WTC11 (cell line): ENCODE measurements at regions not wholly inside any gene's neighbourhood (a gene's known extent, or its start where the extent isn't known, plus 50 kb on each side); places are given as distances from the start of the nearest gene placed in this dataset.

Experiments used
- ATAC-seq: fragments of 200-7000 bp; cut with Tn5 transposase; 2 replicates; pipeline ENCODE4 v1.10.0; 2021; ENCODE audit warnings: mild to moderate bottlenecking, moderate library complexity
- CTCF ChIA-PET: fragments of 300-600 bp; sonication (Branson Sonifier 250); formaldehyde crosslinking; loops from one replicate; lab custom pipeline; 2021; ENCODE audit warnings: antibody characterized with exemption; lab: Charles Lee
- POLR2A ChIA-PET: fragments of 350-600 bp; sonication (Branson Sonifier 250); formaldehyde crosslinking; loops from one replicate; lab custom pipeline; 2021; ENCODE audit warnings: antibody characterized with exemption; lab: Charles Lee
- DNase-seq: peaks from one replicate; pipeline ENCODE4 v3.0.0; 2021; ENCODE audit warnings: low spot score
- H3K27ac Mint-ChIP-seq: 2 replicates; pipeline ENCODE4 v1.8.0; 2021; ENCODE audit warnings: mixed read lengths
- H3K27me3 Mint-ChIP-seq: 2 replicates; pipeline ENCODE4 v1.8.0; 2021; ENCODE audit warnings: low read depth, mild to moderate bottlenecking, moderate library complexity, mixed read lengths
- H3K36me3 Mint-ChIP-seq: 2 replicates; pipeline ENCODE4 v1.8.0; 2021; ENCODE audit warnings: mixed read lengths
- H3K4me1 Mint-ChIP-seq: 2 replicates; pipeline ENCODE4 v1.8.0; 2022; ENCODE audit warnings: mixed read lengths
- H3K4me3 Mint-ChIP-seq: 2 replicates; pipeline ENCODE4 v1.8.0; 2021; ENCODE audit warnings: mild to moderate bottlenecking, moderate library complexity, mixed read lengths
- H3K9me3 Mint-ChIP-seq: 2 replicates; pipeline ENCODE4 v1.8.0; 2021; ENCODE audit warnings: mixed read lengths
- CBFB ChIP-seq: sonication (generic); formaldehyde crosslinking; IDR thresholded peaks from 2 replicates; pipeline ENCODE4 v1.8.1; 2022; ENCODE audit warnings: mild to moderate bottlenecking, low read depth, missing genetic modification reagents
- CREB1 ChIP-seq: sonication (generic); formaldehyde crosslinking; IDR thresholded peaks from 2 replicates; pipeline ENCODE4 v1.8.0; 2023; ENCODE audit warnings: mild to moderate bottlenecking, missing genetic modification reagents
- ELF4 ChIP-seq: sonication (generic); formaldehyde crosslinking; IDR thresholded peaks from 2 replicates; pipeline ENCODE4 v1.8.1; 2022; ENCODE audit warnings: low read depth, mild to moderate bottlenecking, moderate library complexity, missing genetic modification reagents
- ETV6 ChIP-seq: sonication (generic); formaldehyde crosslinking; IDR thresholded peaks from 2 replicates; pipeline ENCODE4 v1.8.1; 2022; ENCODE audit warnings: mild to moderate bottlenecking, missing genetic modification reagents
- FOXK1 ChIP-seq: sonication (generic); formaldehyde crosslinking; IDR thresholded peaks from 2 replicates; pipeline ENCODE4 v1.8.0; 2022; ENCODE audit warnings: mild to moderate bottlenecking, moderate library complexity, missing genetic modification reagents
- FOXP1 ChIP-seq: sonication (generic); formaldehyde crosslinking; IDR thresholded peaks from 2 replicates; pipeline ENCODE4 v1.8.0; 2022; ENCODE audit warnings: missing genetic modification reagents, mild to moderate bottlenecking, moderate library complexity, borderline replicate concordance
- IRF1 ChIP-seq: sonication (generic); formaldehyde crosslinking; IDR thresholded peaks from 2 replicates; pipeline ENCODE4 v1.8.0; 2023; ENCODE audit warnings: missing genetic modification reagents
- JAZF1 ChIP-seq: fragments of 250-450 bp; sonication (Bioruptor Pico); IDR thresholded peaks from 2 replicates; pipeline ENCODE4 v1.9.0; 2021; ENCODE audit warnings: moderate library complexity, mild to moderate bottlenecking, inconsistent platforms
- JUN ChIP-seq: sonication (generic); formaldehyde crosslinking; IDR thresholded peaks from 2 replicates; pipeline ENCODE4 v1.8.0; 2023; ENCODE audit warnings: mild to moderate bottlenecking, missing genetic modification reagents
- KAT7 ChIP-seq: sonication (generic); formaldehyde crosslinking; IDR thresholded peaks from 2 replicates; pipeline ENCODE4 v1.8.1; 2023; ENCODE audit warnings: missing genetic modification reagents, mild to moderate bottlenecking, borderline replicate concordance
- MYBL2 ChIP-seq: sonication (generic); formaldehyde crosslinking; IDR thresholded peaks from 2 replicates; pipeline ENCODE4 v1.8.1; 2023; ENCODE audit warnings: mild to moderate bottlenecking, moderate library complexity, missing genetic modification reagents
- NFE2L1 ChIP-seq: sonication (generic); formaldehyde crosslinking; IDR thresholded peaks from 2 replicates; pipeline ENCODE4 v1.8.1; 2023; ENCODE audit warnings: missing genetic modification reagents
- RELA ChIP-seq: sonication (generic); formaldehyde crosslinking; IDR thresholded peaks from 2 replicates; pipeline ENCODE4 v1.8.1; 2022; ENCODE audit warnings: missing genetic modification reagents, mild to moderate bottlenecking, borderline replicate concordance
- SOX15 ChIP-seq: fragments of 250-450 bp; sonication (Bioruptor Pico); IDR thresholded peaks from 2 replicates; pipeline ENCODE4 v1.9.0; 2021; ENCODE audit warnings: mild to moderate bottlenecking
- ZNF423 ChIP-seq: fragments of 250-450 bp; sonication (Bioruptor Pico); IDR thresholded peaks from 2 replicates; pipeline ENCODE4 v2.1.2; 2022; ENCODE audit warnings: mild to moderate bottlenecking, moderate library complexity
- ZNF512 ChIP-seq: sonication (generic); formaldehyde crosslinking; IDR thresholded peaks from 2 replicates; pipeline ENCODE4 v1.8.1; 2022; ENCODE audit warnings: missing genetic modification reagents, borderline replicate concordance
- TF ChIP-seq, protein P1 (sequence below): fragments of 250-450 bp; sonication (Bioruptor Pico); IDR thresholded peaks from 2 replicates; pipeline ENCODE4 v2.1.2; 2022; ENCODE audit warnings: mild to moderate bottlenecking, moderate library complexity
- TF ChIP-seq, protein P2 (sequence below): fragments of 200-600 bp; IDR thresholded peaks from 2 replicates; pipeline ENCODE4 v1.8.0; 2022; ENCODE audit warnings: antibody characterized with exemption
- TF ChIP-seq, protein P3 (sequence below): fragments of 250-450 bp; sonication (Bioruptor Pico); IDR thresholded peaks from 2 replicates; pipeline ENCODE4 v1.9.0; 2021; ENCODE audit warnings: mild to moderate bottlenecking, borderline replicate concordance
- TF ChIP-seq, protein P4 (sequence below): sonication (generic); formaldehyde crosslinking; IDR thresholded peaks from 2 replicates; pipeline ENCODE4 v1.8.0; 2023; ENCODE audit warnings: mild to moderate bottlenecking, missing genetic modification reagents

- peaks cover 6% of the 10 kb centered on the region for H3K36me3 Mint-ChIP-seq
- H3K4me1 Mint-ChIP-seq: peaks cover 32% of the 10 kb centered on the region
- no peaks in the 10 kb centered on the region; the same call in 1 of the 2 replicates for H3K27me3 Mint-ChIP-seq
- peaks cover 9% of the 10 kb centered on the region for H3K9me3 Mint-ChIP-seq
- ChIA-PET POLR2A (no interaction called here), CTCF (no interaction called here)
- ATAC-seq: no peak
- DNase-seq: no peak
- TF ChIP-seq CBFB (CRISPR knock-in tag): no peak
- no peak for TF ChIP-seq JUN (CRISPR knock-in tag)
- TF ChIP-seq, protein P1, sequence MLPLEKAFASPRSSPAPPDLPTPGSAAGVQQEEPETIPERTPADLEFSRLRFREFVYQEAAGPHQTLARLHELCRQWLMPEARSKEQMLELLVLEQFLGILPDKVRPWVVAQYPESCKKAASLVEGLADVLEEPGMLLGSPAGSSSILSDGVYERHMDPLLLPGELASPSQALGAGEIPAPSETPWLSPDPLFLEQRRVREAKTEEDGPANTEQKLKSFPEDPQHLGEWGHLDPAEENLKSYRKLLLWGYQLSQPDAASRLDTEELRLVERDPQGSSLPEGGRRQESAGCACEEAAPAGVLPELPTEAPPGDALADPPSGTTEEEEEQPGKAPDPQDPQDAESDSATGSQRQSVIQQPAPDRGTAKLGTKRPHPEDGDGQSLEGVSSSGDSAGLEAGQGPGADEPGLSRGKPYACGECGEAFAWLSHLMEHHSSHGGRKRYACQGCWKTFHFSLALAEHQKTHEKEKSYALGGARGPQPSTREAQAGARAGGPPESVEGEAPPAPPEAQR (CRISPR knock-in tag): no peak
- no peak for TF ChIP-seq MYBL2 (CRISPR knock-in tag)
- no peak for TF ChIP-seq FOXP1 (CRISPR knock-in tag)
- no peak for TF ChIP-seq JAZF1 (CRISPR knock-in tag)
- TF ChIP-seq, protein P2, sequence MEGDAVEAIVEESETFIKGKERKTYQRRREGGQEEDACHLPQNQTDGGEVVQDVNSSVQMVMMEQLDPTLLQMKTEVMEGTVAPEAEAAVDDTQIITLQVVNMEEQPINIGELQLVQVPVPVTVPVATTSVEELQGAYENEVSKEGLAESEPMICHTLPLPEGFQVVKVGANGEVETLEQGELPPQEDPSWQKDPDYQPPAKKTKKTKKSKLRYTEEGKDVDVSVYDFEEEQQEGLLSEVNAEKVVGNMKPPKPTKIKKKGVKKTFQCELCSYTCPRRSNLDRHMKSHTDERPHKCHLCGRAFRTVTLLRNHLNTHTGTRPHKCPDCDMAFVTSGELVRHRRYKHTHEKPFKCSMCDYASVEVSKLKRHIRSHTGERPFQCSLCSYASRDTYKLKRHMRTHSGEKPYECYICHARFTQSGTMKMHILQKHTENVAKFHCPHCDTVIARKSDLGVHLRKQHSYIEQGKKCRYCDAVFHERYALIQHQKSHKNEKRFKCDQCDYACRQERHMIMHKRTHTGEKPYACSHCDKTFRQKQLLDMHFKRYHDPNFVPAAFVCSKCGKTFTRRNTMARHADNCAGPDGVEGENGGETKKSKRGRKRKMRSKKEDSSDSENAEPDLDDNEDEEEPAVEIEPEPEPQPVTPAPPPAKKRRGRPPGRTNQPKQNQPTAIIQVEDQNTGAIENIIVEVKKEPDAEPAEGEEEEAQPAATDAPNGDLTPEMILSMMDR: no peak
- TF ChIP-seq, protein P3, sequence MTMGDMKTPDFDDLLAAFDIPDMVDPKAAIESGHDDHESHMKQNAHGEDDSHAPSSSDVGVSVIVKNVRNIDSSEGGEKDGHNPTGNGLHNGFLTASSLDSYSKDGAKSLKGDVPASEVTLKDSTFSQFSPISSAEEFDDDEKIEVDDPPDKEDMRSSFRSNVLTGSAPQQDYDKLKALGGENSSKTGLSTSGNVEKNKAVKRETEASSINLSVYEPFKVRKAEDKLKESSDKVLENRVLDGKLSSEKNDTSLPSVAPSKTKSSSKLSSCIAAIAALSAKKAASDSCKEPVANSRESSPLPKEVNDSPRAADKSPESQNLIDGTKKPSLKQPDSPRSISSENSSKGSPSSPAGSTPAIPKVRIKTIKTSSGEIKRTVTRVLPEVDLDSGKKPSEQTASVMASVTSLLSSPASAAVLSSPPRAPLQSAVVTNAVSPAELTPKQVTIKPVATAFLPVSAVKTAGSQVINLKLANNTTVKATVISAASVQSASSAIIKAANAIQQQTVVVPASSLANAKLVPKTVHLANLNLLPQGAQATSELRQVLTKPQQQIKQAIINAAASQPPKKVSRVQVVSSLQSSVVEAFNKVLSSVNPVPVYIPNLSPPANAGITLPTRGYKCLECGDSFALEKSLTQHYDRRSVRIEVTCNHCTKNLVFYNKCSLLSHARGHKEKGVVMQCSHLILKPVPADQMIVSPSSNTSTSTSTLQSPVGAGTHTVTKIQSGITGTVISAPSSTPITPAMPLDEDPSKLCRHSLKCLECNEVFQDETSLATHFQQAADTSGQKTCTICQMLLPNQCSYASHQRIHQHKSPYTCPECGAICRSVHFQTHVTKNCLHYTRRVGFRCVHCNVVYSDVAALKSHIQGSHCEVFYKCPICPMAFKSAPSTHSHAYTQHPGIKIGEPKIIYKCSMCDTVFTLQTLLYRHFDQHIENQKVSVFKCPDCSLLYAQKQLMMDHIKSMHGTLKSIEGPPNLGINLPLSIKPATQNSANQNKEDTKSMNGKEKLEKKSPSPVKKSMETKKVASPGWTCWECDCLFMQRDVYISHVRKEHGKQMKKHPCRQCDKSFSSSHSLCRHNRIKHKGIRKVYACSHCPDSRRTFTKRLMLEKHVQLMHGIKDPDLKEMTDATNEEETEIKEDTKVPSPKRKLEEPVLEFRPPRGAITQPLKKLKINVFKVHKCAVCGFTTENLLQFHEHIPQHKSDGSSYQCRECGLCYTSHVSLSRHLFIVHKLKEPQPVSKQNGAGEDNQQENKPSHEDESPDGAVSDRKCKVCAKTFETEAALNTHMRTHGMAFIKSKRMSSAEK (CRISPR knock-in tag): no peak
- TF ChIP-seq NFE2L1 (CRISPR knock-in tag): no peak
- no peak for TF ChIP-seq ELF4 (CRISPR knock-in tag)
- TF ChIP-seq ZNF512: no peak
- TF ChIP-seq, all 79 proteins: peak for 0
- Mint-ChIP-seq H3K27ac (0 out of 2 replicates have a peak overlapping the region, but pooled peaks have one; percentile 33), H3K4me3 (no peak overlapping the region)
Measured at GRCh38 chr9:2413160-2413805, 208.3 kb upstream of the VLDLR start.

DNA sequence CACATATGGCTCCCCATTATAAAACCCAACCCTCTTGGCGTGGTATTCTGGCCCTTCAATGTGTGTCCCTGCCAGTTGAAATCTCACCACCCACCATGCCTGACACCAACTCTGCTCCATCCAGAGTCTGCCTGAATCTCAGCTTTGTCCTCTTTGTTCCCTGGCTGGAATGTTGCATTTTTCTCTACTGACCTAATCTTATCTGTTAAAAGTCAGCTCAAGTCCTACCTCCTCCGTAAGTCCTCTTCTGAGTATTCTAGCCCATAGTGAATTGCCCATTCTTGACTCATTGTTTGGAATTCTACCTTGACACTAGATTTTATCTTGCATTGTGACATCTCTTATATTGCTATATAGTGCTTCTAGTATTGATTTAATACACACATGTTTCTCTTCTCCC is 207.1 kb upstream of the VLDLR start:
- Mint-ChIP-seq H3K36me3 (peaks cover 6% of the 10 kb centered on the region), H3K4me3 (no peak overlapping the region), H3K9me3 (peaks cover 9% of the 10 kb centered on the region), H3K27me3 (no peaks in the 10 kb centered on the region; the same call in 1 of the 2 replicates), H3K4me1 (peaks cover 44% of the 10 kb centered on the region), H3K27ac (no peak overlapping the region)
- DNase-seq: no peak
- ATAC-seq: no peak
- CTCF ChIA-PET: no interaction called here
- POLR2A ChIA-PET: no interaction called here
- TF ChIP-seq ZNF512: no peak
- no peak for TF ChIP-seq RELA (CRISPR knock-in tag)
- TF ChIP-seq FOXK1 (CRISPR knock-in tag): no peak
- TF ChIP-seq ETV6 (CRISPR knock-in tag): no peak
- no peak for TF ChIP-seq ZNF423
- TF ChIP-seq KAT7: no peak
- TF ChIP-seq NFE2L1 (CRISPR knock-in tag): no peak
- TF ChIP-seq, protein P4, sequence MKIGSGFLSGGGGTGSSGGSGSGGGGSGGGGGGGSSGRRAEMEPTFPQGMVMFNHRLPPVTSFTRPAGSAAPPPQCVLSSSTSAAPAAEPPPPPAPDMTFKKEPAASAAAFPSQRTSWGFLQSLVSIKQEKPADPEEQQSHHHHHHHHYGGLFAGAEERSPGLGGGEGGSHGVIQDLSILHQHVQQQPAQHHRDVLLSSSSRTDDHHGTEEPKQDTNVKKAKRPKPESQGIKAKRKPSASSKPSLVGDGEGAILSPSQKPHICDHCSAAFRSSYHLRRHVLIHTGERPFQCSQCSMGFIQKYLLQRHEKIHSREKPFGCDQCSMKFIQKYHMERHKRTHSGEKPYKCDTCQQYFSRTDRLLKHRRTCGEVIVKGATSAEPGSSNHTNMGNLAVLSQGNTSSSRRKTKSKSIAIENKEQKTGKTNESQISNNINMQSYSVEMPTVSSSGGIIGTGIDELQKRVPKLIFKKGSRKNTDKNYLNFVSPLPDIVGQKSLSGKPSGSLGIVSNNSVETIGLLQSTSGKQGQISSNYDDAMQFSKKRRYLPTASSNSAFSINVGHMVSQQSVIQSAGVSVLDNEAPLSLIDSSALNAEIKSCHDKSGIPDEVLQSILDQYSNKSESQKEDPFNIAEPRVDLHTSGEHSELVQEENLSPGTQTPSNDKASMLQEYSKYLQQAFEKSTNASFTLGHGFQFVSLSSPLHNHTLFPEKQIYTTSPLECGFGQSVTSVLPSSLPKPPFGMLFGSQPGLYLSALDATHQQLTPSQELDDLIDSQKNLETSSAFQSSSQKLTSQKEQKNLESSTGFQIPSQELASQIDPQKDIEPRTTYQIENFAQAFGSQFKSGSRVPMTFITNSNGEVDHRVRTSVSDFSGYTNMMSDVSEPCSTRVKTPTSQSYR (CRISPR knock-in tag): no peak
- no peak for TF ChIP-seq JUN (CRISPR knock-in tag)
- TF ChIP-seq SOX15: no peak
- no peak for TF ChIP-seq CREB1 (CRISPR knock-in tag)
- no peak for TF ChIP-seq IRF1 (CRISPR knock-in tag)
